ENCODE measurements at regions not wholly inside any gene's neighbourhood (a gene's known extent, or its start where the extent isn't known, plus 50 kb on each side); places are given as distances from the start of the nearest gene placed in this dataset.

- Histone ChIP-seq H3K79me2 (ENCODE audit: control insufficient read depth, insufficient read depth, low read length) (no peaks in the 10 kb centered on the region), H3K9me3 (ENCODE audit: control insufficient read depth, insufficient read depth, low read depth, low read length) (no peaks in the 10 kb centered on the region), H3K27me3 (ENCODE audit: control insufficient read depth, insufficient read depth, low read length) (no peaks in the 10 kb centered on the region), H3K4me3 (replicated peaks in 1 of 4; ENCODE audit: control extremely low read depth in 1 of 4, insufficient read depth in 1 of 4, low read depth in 3 of 4, low read length in 4 of 4) (no peak overlapping the region), H3K36me3 (ENCODE audit: control insufficient read depth, insufficient read depth, low read length) (no peaks in the 10 kb centered on the region), H2AFZ (ENCODE audit: low read length) (no peak overlapping the region), H4K20me1 (ENCODE audit: control insufficient read depth, extremely low read depth, insufficient read depth, low read length) (no peaks in the 10 kb centered on the region), H3K9ac (ENCODE audit: insufficient read depth, low read length) (no peak overlapping the region), H3K4me1 (ENCODE audit: control insufficient read depth, extremely low read depth, insufficient read depth, low read length) (peaks cover 3% of the 10 kb centered on the region), H3K4me2 (ENCODE audit: extremely low read depth, insufficient read depth, low read length) (no peak overlapping the region), H3K27ac (ENCODE audit: insufficient read depth, low read length) (peak overlapping the region; percentile 61)
- TF ChIP-seq EZH2 (IDR thresholded peaks at IDR 0.05; ENCODE audit: low read length, missing control alignments) (no peak), CTCF (conservative IDR thresholded peaks at IDR 0.05 in 1 of 2, IDR thresholded peaks at IDR 0.05 in 1 of 2; ENCODE audit: low read depth in 1 of 2, low read length in 2 of 2) (no peak)
- DNase-seq (ENCODE audit: low read depth in 2 of 2), result peak; percentile 65 to 73
Observed at GRCh38 chr7:96388166-96388565, 66.3 kb upstream of the SLC25A13 start.

- TF ChIP-seq CTCF (conservative IDR thresholded peaks at IDR 0.05 in 1 of 2, IDR thresholded peaks at IDR 0.05 in 1 of 2; ENCODE audit: low read depth in 1 of 2, low read length in 2 of 2), result no peak
- Histone ChIP-seq H3K36me3 (ENCODE audit: control insufficient read depth, insufficient read depth, low read length) (no peaks in the 10 kb centered on the region), H3K27me3 (ENCODE audit: control insufficient read depth, insufficient read depth, low read length) (no peaks in the 10 kb centered on the region), H3K27ac (ENCODE audit: insufficient read depth, low read length) (no peak overlapping the region), H3K4me2 (ENCODE audit: extremely low read depth, insufficient read depth, low read length) (no peak overlapping the region), H3K4me1 (ENCODE audit: control insufficient read depth, extremely low read depth, insufficient read depth, low read length) (no peaks in the 10 kb centered on the region), H3K79me2 (ENCODE audit: control insufficient read depth, insufficient read depth, low read length) (no peaks in the 10 kb centered on the region), H2AFZ (ENCODE audit: low read length) (no peak overlapping the region), H4K20me1 (ENCODE audit: control insufficient read depth, extremely low read depth, insufficient read depth, low read length) (no peaks in the 10 kb centered on the region), H3K9me3 (ENCODE audit: control insufficient read depth, insufficient read depth, low read depth, low read length) (no peaks in the 10 kb centered on the region), H3K9ac (ENCODE audit: insufficient read depth, low read length) (no peak overlapping the region), H3K4me3 (replicated peaks in 1 of 4; ENCODE audit: control extremely low read depth in 1 of 4, insufficient read depth in 1 of 4, low read depth in 3 of 4, low read length in 4 of 4) (no peak overlapping the region)
- DNase-seq (ENCODE audit: low read depth in 2 of 2), result no peak
Observed at GRCh38 chr7:96380111-96380512, 58.2 kb upstream of the SLC25A13 start.

GRCh38 chr7:96377399-96377798 lies 55.5 kb upstream of the SLC25A13 start:
- H3K27ac ChIP-seq (ENCODE audit: insufficient read depth, low read length), result no peak overlapping the region

More at GRCh38 chr7:96377399-96377798, 55.5 kb upstream of the SLC25A13 start:
- Histone ChIP-seq H3K9ac (ENCODE audit: insufficient read depth, low read length) (no peak overlapping the region), H3K36me3 (ENCODE audit: control insufficient read depth, insufficient read depth, low read length) (no peaks in the 10 kb centered on the region), H3K9me3 (ENCODE audit: control insufficient read depth, insufficient read depth, low read depth, low read length) (no peaks in the 10 kb centered on the region), H3K4me3 (replicated peaks in 1 of 4; ENCODE audit: control extremely low read depth in 1 of 4, insufficient read depth in 1 of 4, low read depth in 3 of 4, low read length in 4 of 4) (no peak overlapping the region), H2AFZ (ENCODE audit: low read length) (no peak overlapping the region), H4K20me1 (ENCODE audit: control insufficient read depth, extremely low read depth, insufficient read depth, low read length) (no peaks in the 10 kb centered on the region), H3K27me3 (ENCODE audit: control insufficient read depth, insufficient read depth, low read length) (no peaks in the 10 kb centered on the region), H3K4me2 (ENCODE audit: extremely low read depth, insufficient read depth, low read length) (no peak overlapping the region), H3K79me2 (ENCODE audit: control insufficient read depth, insufficient read depth, low read length) (no peaks in the 10 kb centered on the region), H3K4me1 (ENCODE audit: control insufficient read depth, extremely low read depth, insufficient read depth, low read length) (no peaks in the 10 kb centered on the region)
- no peak for TF ChIP-seq EZH2 (IDR thresholded peaks at IDR 0.05; ENCODE audit: low read length, missing control alignments)
- no peak for TF ChIP-seq CTCF (conservative IDR thresholded peaks at IDR 0.05 in 1 of 2, IDR thresholded peaks at IDR 0.05 in 1 of 2; ENCODE audit: low read depth in 1 of 2, low read length in 2 of 2)
- DNase-seq (ENCODE audit: low read depth in 2 of 2), result no peak

All from fibroblast of lung (primary cell).